ENCODE measurements at regions not wholly inside any gene's neighbourhood (a gene's known extent, or its start where the extent isn't known, plus 50 kb on each side); places are given as distances from the start of the nearest gene placed in this dataset.

DNA sequence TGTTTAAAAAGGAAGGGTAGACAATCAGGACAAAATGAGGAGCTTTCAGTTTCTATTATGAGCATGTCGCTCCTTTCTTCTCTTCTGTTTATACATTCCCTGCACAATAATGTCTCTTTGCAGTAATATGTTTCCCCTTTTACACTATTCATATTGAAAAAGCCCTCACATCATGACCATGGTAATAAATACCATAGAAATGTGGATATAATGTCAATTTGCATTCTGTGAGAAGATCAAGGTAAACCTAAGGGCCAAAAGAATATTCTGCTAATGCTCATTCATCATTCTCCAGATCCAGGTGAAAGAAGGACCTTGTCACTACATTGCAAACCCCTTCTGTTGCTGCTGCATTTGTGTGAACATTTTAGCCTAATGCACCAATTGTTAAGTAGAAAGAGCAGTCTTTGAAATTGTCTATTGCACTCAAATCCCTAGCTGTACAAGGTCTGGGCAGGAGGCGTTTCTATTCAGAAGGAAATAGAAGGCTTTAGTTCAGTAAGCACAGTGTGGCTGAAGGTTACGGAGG lies 117.6 kb upstream of the SOX21 start:
- Histone ChIP-seq H3K27ac (no peak overlapping the region), H3K4me1 (no peaks in the 10 kb centered on the region), H3K36me3 (no peaks in the 10 kb centered on the region), H3K27me3 (no peaks in the 10 kb centered on the region), H3K9me3 (no peaks in the 10 kb centered on the region), H3K4me3 (no peak overlapping the region)
- intact Hi-C loops (cut with DNase I; ENCODE audit: low total_unique reads) (no loop called here), in situ Hi-C loops (cut with MboI; ENCODE audit: low pct_ligation_motif_present in 1 of 4, low pct_unique_long_range_greater_than_20kb in 1 of 4, low sequenced_read_pairs in 3 of 4) (no loop called here)
- TF ChIP-seq POLR2A (IDR thresholded peaks at IDR 0.05) = no peak
- TF ChIP-seq, protein P1, sequence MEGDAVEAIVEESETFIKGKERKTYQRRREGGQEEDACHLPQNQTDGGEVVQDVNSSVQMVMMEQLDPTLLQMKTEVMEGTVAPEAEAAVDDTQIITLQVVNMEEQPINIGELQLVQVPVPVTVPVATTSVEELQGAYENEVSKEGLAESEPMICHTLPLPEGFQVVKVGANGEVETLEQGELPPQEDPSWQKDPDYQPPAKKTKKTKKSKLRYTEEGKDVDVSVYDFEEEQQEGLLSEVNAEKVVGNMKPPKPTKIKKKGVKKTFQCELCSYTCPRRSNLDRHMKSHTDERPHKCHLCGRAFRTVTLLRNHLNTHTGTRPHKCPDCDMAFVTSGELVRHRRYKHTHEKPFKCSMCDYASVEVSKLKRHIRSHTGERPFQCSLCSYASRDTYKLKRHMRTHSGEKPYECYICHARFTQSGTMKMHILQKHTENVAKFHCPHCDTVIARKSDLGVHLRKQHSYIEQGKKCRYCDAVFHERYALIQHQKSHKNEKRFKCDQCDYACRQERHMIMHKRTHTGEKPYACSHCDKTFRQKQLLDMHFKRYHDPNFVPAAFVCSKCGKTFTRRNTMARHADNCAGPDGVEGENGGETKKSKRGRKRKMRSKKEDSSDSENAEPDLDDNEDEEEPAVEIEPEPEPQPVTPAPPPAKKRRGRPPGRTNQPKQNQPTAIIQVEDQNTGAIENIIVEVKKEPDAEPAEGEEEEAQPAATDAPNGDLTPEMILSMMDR (IDR thresholded peaks at IDR 0.05) = no peak
- TF ChIP-seq EP300 (IDR thresholded peaks at IDR 0.05; ENCODE audit: low read depth) = no peak
- TF ChIP-seq POLR2AphosphoS5 (IDR thresholded peaks at IDR 0.05) = no peak
- 61 to 78% methylated on average over 3 of the region's 3 CpGs for WGBS, 2 donors (ENCODE audit: low coverage in 1 of 2)
- DNase-seq = no peak

DNA sequence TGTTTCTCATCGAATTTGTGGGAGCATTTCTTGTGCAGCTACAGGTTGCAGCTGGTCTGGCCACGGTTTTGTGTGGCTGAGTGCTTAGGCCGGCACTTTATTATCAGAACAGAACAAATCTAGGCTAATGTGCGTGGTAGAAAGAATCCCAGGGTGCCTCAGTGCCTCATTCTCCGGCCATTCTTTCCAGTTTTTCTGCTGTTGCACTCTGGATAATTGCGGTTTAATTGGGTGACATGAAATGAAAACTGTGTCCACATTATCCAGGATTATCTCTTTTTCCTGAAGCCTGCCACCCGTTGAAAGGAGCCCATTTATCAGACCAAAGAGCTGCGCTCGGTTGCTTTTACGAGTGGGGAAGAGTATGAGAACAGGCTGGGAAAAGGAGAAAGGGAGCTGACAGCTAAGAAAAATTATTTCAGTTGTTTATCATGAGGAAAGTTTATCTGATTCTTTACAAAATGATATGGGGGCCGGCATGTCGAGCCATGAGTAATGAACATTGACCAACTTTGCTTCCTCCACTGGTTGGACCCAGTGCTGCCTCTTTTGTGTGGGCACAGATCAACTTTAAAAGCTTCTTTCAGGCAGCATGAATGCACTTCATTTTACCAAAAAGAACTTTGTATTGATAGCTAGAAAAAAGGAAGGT lies 117.0 kb upstream of the SOX21 start:
- H3K9me3 ChIP-seq = no peaks in the 10 kb centered on the region
- H3K27ac ChIP-seq = no peak overlapping the region
- no peak for TF ChIP-seq POLR2A (IDR thresholded peaks at IDR 0.05)
- no peak for TF ChIP-seq EP300 (IDR thresholded peaks at IDR 0.05; ENCODE audit: low read depth)
- TF ChIP-seq, protein P1 (IDR thresholded peaks at IDR 0.05) = no peak
- TF ChIP-seq POLR2AphosphoS5 (IDR thresholded peaks at IDR 0.05) = no peak
- no peaks in the 10 kb centered on the region for H3K27me3 ChIP-seq
- in situ Hi-C loops (cut with MboI; ENCODE audit: low pct_ligation_motif_present in 1 of 4, low pct_unique_long_range_greater_than_20kb in 1 of 4, low sequenced_read_pairs in 3 of 4) = no loop called here
- no peaks in the 10 kb centered on the region for H3K36me3 ChIP-seq
- H3K4me1 ChIP-seq = no peaks in the 10 kb centered on the region
- DNase-seq = no peak
- H3K4me3 ChIP-seq = no peak overlapping the region
- WGBS, 2 donors (ENCODE audit: low coverage in 1 of 2) = 59 to 69% methylated on average over 7 to 12 of the region's 12 CpGs
- intact Hi-C loops (cut with DNase I; ENCODE audit: low total_unique reads) = no loop called here

DNA sequence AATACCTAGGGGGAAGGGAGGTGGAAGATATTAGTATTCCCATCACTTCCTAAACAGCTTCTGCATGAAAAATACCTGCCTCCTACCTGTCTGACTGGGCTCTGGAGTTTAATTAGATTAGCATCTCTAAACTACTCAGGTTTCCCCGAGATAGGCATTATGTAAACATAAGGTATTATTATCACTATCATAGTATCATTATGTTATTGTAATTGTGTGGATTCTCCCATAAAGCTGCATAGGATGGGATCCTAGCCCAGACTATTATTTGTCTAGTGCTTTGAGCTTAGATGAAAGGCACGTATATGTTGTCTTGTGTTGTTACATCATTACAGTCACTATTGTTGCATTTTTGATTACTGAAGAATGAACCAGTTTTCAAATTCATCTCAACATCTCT lies 115.2 kb upstream of the SOX21 start:
- TF ChIP-seq, protein P1 (IDR thresholded peaks at IDR 0.05) = no peak
- TF ChIP-seq EP300 (IDR thresholded peaks at IDR 0.05; ENCODE audit: low read depth) (no peak), POLR2A (IDR thresholded peaks at IDR 0.05) (no peak), POLR2AphosphoS5 (IDR thresholded peaks at IDR 0.05) (no peak)
- Histone ChIP-seq H3K4me3 (no peak overlapping the region), H3K27ac (no peak overlapping the region), H3K9me3 (no peaks in the 10 kb centered on the region), H3K4me1 (no peaks in the 10 kb centered on the region), H3K27me3 (no peaks in the 10 kb centered on the region), H3K36me3 (no peaks in the 10 kb centered on the region)
- intact Hi-C loops (cut with DNase I; ENCODE audit: low total_unique reads) = no loop called here
- no peak for DNase-seq
- in situ Hi-C loops (cut with MboI; ENCODE audit: low pct_ligation_motif_present in 1 of 4, low pct_unique_long_range_greater_than_20kb in 1 of 4, low sequenced_read_pairs in 3 of 4) = no loop called here
- 48 to 63% methylated on average over 2 of the region's 2 CpGs for WGBS, 2 donors (ENCODE audit: low coverage in 1 of 2)

DNA sequence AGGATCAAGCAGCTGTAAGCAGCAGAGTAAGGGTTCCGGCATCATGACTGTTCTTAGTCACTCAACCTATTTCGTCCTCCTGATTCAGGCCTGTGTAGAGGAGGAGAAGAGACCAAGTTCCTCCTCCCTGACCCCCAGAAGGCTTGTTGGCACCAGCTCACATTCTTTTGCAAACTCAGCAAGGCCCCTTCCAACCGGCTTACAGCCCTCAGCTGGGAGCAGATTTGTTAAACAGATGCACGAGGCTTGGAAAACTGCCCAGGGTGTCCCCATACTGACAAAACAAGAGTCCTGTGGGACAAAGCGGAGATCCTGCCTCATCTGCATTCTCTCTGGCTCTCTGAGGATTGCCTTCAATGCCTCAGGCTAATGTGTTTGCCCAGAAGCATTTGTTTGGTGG lies 113.2 kb upstream of the SOX21 start:
- Histone ChIP-seq H3K9me3 (no peaks in the 10 kb centered on the region), H3K4me1 (no peaks in the 10 kb centered on the region), H3K27me3 (no peaks in the 10 kb centered on the region), H3K27ac (no peak overlapping the region), H3K36me3 (no peaks in the 10 kb centered on the region), H3K4me3 (no peak overlapping the region)
- peak; percentile 25 for DNase-seq
- intact Hi-C loops (cut with DNase I; ENCODE audit: low total_unique reads) (no loop called here), in situ Hi-C loops (cut with MboI; ENCODE audit: low pct_ligation_motif_present in 1 of 4, low pct_unique_long_range_greater_than_20kb in 1 of 4, low sequenced_read_pairs in 3 of 4) (no loop called here)
- WGBS, 2 donors (ENCODE audit: low coverage in 1 of 2) = 25 to 50% methylated on average over 2 to 5 of the region's 5 CpGs
- TF ChIP-seq EP300 (IDR thresholded peaks at IDR 0.05; ENCODE audit: low read depth) = no peak
- TF ChIP-seq, protein P1 (IDR thresholded peaks at IDR 0.05) = no peak
- TF ChIP-seq POLR2AphosphoS5 (IDR thresholded peaks at IDR 0.05) = no peak
- no peak for TF ChIP-seq POLR2A (IDR thresholded peaks at IDR 0.05)
